ENCODE measurements at regions not wholly inside any gene's neighbourhood (a gene's known extent, or its start where the extent isn't known, plus 50 kb on each side); places are given as distances from the start of the nearest gene placed in this dataset.

DNA sequence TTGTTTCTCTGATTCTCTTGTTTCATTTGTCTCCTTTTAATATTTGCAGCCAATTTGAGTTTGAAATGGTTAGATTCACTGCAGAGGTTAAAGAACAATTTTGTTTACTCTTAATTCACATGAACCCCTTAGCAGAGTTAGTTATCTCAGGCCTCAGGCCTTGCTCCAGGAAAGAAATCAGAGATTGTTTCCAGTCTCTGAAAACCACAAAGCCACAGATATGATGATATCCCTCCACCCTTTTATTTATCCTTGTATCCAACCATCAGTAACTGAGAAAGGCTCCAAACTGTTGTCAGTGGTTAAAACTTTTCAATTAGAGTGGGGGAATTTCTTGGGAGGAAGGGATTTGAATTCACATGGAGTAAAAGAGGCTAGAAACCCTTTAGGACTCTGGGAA, 406.0 kb upstream of the DMAC1 start:
- intact Hi-C loops (cut with DNase I; ENCODE audit: low total_unique reads): no loop called here
- H3K27ac ChIP-seq: no peak overlapping the region
- H3K9me3 ChIP-seq: no peaks in the 10 kb centered on the region
- H3K36me3 ChIP-seq: no peaks in the 10 kb centered on the region
- no peaks in the 10 kb centered on the region for H3K27me3 ChIP-seq
- H3K4me1 ChIP-seq: no peaks in the 10 kb centered on the region
- DNase-seq: no peak
- TF ChIP-seq, protein P1, sequence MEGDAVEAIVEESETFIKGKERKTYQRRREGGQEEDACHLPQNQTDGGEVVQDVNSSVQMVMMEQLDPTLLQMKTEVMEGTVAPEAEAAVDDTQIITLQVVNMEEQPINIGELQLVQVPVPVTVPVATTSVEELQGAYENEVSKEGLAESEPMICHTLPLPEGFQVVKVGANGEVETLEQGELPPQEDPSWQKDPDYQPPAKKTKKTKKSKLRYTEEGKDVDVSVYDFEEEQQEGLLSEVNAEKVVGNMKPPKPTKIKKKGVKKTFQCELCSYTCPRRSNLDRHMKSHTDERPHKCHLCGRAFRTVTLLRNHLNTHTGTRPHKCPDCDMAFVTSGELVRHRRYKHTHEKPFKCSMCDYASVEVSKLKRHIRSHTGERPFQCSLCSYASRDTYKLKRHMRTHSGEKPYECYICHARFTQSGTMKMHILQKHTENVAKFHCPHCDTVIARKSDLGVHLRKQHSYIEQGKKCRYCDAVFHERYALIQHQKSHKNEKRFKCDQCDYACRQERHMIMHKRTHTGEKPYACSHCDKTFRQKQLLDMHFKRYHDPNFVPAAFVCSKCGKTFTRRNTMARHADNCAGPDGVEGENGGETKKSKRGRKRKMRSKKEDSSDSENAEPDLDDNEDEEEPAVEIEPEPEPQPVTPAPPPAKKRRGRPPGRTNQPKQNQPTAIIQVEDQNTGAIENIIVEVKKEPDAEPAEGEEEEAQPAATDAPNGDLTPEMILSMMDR (IDR thresholded peaks at IDR 0.05): no peak
- TF ChIP-seq POLR2A (IDR thresholded peaks at IDR 0.05): no peak
- H3K4me3 ChIP-seq: no peak overlapping the region

DNA sequence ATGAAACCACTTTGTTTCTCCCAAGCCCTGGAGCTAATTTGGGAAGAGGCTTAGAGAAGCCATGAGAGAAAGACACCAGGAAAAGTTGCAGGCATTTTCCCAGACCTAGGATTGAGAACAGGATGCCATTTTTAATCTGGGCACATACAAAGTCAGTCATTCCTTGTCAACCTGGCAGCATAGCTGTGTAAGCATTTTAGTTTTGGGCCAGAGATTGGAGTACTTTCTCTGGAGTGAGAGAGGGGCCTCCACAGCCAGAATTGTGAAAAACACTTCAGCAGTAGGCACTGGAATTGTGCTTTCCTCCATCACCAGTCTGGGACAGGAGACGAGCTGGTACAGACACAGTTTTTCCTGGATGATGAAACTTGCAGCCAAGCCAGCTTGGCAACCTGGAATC, 390.3 kb upstream of the DMAC1 start:
- TF ChIP-seq, protein P1 (IDR thresholded peaks at IDR 0.05): no peak
- no peak for TF ChIP-seq POLR2A (IDR thresholded peaks at IDR 0.05)
- Histone ChIP-seq H3K9me3 (peaks cover 0 to 5% of the 10 kb centered on the region in 2 donors), H3K36me3 (no peaks in the 10 kb centered on the region), H3K27ac (no peak overlapping the region), H3K27me3 (no peaks in the 10 kb centered on the region), H3K4me3 (no peak overlapping the region), H3K4me1 (no peaks in the 10 kb centered on the region)
- no peak for DNase-seq
- intact Hi-C loops (cut with DNase I; ENCODE audit: low total_unique reads): no loop called here

DNA sequence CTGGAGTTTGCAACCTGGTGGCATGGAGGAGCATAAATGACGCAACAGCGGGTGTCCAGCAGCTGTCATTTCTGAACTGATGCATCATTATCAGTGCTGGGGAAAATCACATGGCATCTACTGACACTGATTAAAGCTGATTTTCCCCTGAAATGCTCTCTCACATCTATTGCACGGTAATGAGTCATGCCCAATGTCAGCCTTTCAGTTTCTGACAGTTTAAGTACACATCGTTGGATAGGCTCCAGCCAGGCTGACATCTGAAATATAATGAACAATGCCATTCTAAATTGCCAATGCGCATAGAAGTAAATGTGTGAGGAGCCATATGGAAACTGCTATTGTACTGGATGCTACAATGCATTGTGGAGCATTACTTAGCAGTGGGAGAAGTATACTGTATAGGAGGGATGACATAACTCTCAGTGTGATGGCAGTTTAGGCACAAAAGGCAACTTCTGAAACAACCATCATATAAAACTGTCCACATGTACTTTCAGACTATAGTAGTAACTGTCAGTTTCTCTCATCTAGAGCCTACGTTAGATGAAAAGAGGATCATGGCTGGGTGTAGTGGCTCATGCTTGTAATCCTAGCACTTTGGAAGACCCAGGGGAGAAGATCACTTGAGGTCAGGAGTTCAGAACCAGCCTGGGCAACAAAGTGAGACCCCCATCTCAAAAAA, 389.3 kb upstream of the DMAC1 start:
- no peak overlapping the region for H3K27ac ChIP-seq
- no peak for DNase-seq
- H3K9me3 ChIP-seq: peaks cover 0 to 5% of the 10 kb centered on the region in 2 donors
- TF ChIP-seq, protein P1 (IDR thresholded peaks at IDR 0.05): no peak
- TF ChIP-seq POLR2A (IDR thresholded peaks at IDR 0.05): no peak
- H3K27me3 ChIP-seq: no peaks in the 10 kb centered on the region
- no peaks in the 10 kb centered on the region for H3K36me3 ChIP-seq
- intact Hi-C loops (cut with DNase I; ENCODE audit: low total_unique reads): no loop called here
- no peak overlapping the region for H3K4me3 ChIP-seq
- no peaks in the 10 kb centered on the region for H3K4me1 ChIP-seq

GRCh38 chr9:8186560-8186959, 387.0 kb upstream of the DMAC1 start:
- intact Hi-C loops (cut with DNase I; ENCODE audit: low total_unique reads): no loop called here
- H3K4me3 ChIP-seq: no peak overlapping the region
- no peaks in the 10 kb centered on the region for H3K9me3 ChIP-seq
- H3K27ac ChIP-seq: no peak overlapping the region
- DNase-seq: no peak
- H3K27me3 ChIP-seq: no peaks in the 10 kb centered on the region
- H3K36me3 ChIP-seq: no peaks in the 10 kb centered on the region
- H3K4me1 ChIP-seq: no peaks in the 10 kb centered on the region
- TF ChIP-seq, protein P1 (IDR thresholded peaks at IDR 0.05): no peak
- no peak for TF ChIP-seq POLR2A (IDR thresholded peaks at IDR 0.05)

GRCh38 chr9:8183618-8184017, 384.0 kb upstream of the DMAC1 start:
- TF ChIP-seq, protein P1 (IDR thresholded peaks at IDR 0.05): no peak
- no peak for TF ChIP-seq POLR2A (IDR thresholded peaks at IDR 0.05)
- intact Hi-C loops (cut with DNase I; ENCODE audit: low total_unique reads): no loop called here
- H3K4me1 ChIP-seq: no peaks in the 10 kb centered on the region
- DNase-seq: no peak
- no peaks in the 10 kb centered on the region for H3K9me3 ChIP-seq
- no peaks in the 10 kb centered on the region for H3K27me3 ChIP-seq
- H3K36me3 ChIP-seq: no peaks in the 10 kb centered on the region
- no peak overlapping the region for H3K27ac ChIP-seq
- H3K4me3 ChIP-seq: no peak overlapping the region
